ENCODE measurements at regions not wholly inside any gene's neighbourhood (a gene's known extent, or its start where the extent isn't known, plus 50 kb on each side); places are given as distances from the start of the nearest gene placed in this dataset.

DNA sequence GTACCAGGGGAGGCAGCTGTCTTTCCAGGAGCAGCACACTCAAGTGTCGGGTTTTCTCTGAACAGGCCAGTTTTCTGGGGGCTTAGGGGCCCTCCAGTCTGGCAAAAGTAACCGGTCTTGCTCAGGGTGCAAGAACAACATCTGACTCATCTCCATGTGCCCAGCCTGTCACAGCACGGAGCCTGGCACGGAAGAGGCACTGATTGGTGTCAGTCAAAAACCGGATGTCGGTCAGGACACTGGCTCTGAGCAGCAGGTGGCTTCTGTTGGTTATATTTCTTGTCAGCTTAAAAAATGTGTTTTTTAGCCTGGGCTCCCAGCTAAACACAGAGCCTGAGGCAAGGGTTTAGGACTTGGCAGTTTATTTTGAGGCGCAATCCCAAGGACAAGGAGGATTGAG is 139.9 kb downstream of the FBLN2 start:
- ChIA-PET CTCF (interaction anchor here (1.5 to 4.8 kb wide), 3 partner anchors 16 to 40 kb away, joined by 4 to 14 read pairs (median 4); no protein-coding TSS in a partner anchor), POLR2A (no interaction called here)
- DNase-seq (ENCODE audit: extremely low spot score): no peak
- TF ChIP-seq, protein P1, sequence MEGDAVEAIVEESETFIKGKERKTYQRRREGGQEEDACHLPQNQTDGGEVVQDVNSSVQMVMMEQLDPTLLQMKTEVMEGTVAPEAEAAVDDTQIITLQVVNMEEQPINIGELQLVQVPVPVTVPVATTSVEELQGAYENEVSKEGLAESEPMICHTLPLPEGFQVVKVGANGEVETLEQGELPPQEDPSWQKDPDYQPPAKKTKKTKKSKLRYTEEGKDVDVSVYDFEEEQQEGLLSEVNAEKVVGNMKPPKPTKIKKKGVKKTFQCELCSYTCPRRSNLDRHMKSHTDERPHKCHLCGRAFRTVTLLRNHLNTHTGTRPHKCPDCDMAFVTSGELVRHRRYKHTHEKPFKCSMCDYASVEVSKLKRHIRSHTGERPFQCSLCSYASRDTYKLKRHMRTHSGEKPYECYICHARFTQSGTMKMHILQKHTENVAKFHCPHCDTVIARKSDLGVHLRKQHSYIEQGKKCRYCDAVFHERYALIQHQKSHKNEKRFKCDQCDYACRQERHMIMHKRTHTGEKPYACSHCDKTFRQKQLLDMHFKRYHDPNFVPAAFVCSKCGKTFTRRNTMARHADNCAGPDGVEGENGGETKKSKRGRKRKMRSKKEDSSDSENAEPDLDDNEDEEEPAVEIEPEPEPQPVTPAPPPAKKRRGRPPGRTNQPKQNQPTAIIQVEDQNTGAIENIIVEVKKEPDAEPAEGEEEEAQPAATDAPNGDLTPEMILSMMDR (IDR thresholded peaks at IDR 0.05; ENCODE audit: control extremely low read depth, extremely low read depth, low read depth, missing control alignments): no peak

DNA sequence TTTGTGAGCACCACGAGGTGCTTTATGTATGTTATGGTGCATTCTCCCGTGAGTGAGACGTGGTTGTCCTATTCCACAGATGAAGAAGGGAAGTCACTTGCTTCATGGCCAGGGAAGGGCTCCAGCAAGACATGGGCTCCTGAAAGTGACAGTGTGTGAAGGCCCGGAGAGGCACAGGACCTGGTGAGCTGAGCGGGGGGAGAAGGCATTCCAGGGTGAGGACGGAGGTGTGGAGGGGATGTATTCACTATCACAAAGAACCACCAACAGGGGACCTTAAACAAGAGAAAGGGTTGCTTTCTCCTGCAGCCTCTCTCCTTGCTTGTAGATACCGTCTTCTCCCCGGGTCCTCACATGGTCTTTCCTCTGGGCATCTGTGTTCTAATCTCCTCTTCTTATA is 139.1 kb downstream of the FBLN2 start:
- no peak for DNase-seq (ENCODE audit: extremely low spot score)
- ChIA-PET POLR2A (no interaction called here), CTCF (interaction anchor here (1.5 to 4.8 kb wide), 2 partner anchors 15 to 30 kb away, joined by 4 to 14 read pairs; no protein-coding TSS in a partner anchor)
- TF ChIP-seq, protein P1 (IDR thresholded peaks at IDR 0.05; ENCODE audit: control extremely low read depth, extremely low read depth, low read depth, missing control alignments): no peak

All from GM10248 (cell line).